DND-41 (cell line): ENCODE measurements at regions not wholly inside any gene's neighbourhood (a gene's known extent, or its start where the extent isn't known, plus 50 kb on each side); places are given as distances from the start of the nearest gene placed in this dataset.

Experiments used
- ATAC-seq: fragments of 200-7000 bp; cut with Tn5 transposase; 3 replicates; pipeline ENCODE4 v1.9.1; 2021; ENCODE audit warnings: low read depth; ENCODE audit not compliant: insufficient read depth
- DNase-seq: peaks from one replicate; pipeline ENCODE4 v3.0.0-alpha.2; 2020
- H2AFZ ChIP-seq: 2 replicates; pipeline ENCODE4 v1.6.0; 2012; ENCODE audit warnings: low read depth, low read length
- H3K27ac ChIP-seq: 2 replicates; pipeline ENCODE4 v1.5.1; 2012; ENCODE audit warnings: low read length, inconsistent platforms
- H3K27me3 ChIP-seq: fragments of 200-600 bp; sonication (generic); 2 replicates; pipeline ENCODE4 v1.6.0; 2012; ENCODE audit warnings: low read length, mild to moderate bottlenecking, inconsistent platforms; ENCODE audit not compliant: insufficient read depth, poor library complexity
- H3K36me3 ChIP-seq: 2 replicates; pipeline ENCODE4 v1.5.1; 2012; ENCODE audit warnings: low read length, inconsistent platforms; ENCODE audit not compliant: insufficient read depth
- H3K4me1 ChIP-seq: 2 replicates; pipeline ENCODE4 v1.5.1; 2012; ENCODE audit warnings: mild to moderate bottlenecking, low read length; ENCODE audit not compliant: insufficient read depth
- H3K4me2 ChIP-seq: 2 replicates; pipeline ENCODE4 v1.6.0; 2012; ENCODE audit warnings: mild to moderate bottlenecking, moderate library complexity, low read length, inconsistent platforms; ENCODE audit not compliant: insufficient read depth
- H3K4me3 ChIP-seq, 2 experiments: fragments of 200-600 bp in 1 of 2; shearing (Covaris generic) in 1 of 2; 2 replicates each; pipeline ENCODE4 v1.5.1; 2012 to 2016; ENCODE audit warnings: inconsistent platforms in 2 of 2, low read length in 2 of 2, mild to moderate bottlenecking in 2 of 2, low read depth in 1 of 2, moderate library complexity in 1 of 2
- H3K79me2 ChIP-seq: 2 replicates; pipeline ENCODE4 v1.6.0; 2012; ENCODE audit warnings: low read length, inconsistent platforms; ENCODE audit not compliant: insufficient read depth
- H3K9ac ChIP-seq: 2 replicates; pipeline ENCODE4 v1.6.0; 2012; ENCODE audit warnings: low read depth, mild to moderate bottlenecking, inconsistent platforms, low read length, moderate library complexity
- H3K9me3 ChIP-seq: 2 replicates; pipeline ENCODE4 v1.5.1; 2012; ENCODE audit warnings: low read length, moderate library complexity, mild to moderate bottlenecking, inconsistent platforms; ENCODE audit not compliant: insufficient read depth, severe bottlenecking
- H4K20me1 ChIP-seq: 2 replicates; pipeline ENCODE4 v1.6.0; 2012; ENCODE audit warnings: low read length; ENCODE audit not compliant: insufficient read depth
- EZH2 ChIP-seq: IDR thresholded peaks from 3 replicates; pipeline ENCODE4 v1.6.1; 2012; ENCODE audit warnings: borderline replicate concordance, low read depth, mild to moderate bottlenecking, moderate library complexity, low read length, inconsistent platforms; ENCODE audit not compliant: severe bottlenecking
- TF ChIP-seq, protein P1 (sequence below): IDR thresholded peaks from 2 replicates; pipeline ENCODE4 v1.5.1; 2012; ENCODE audit warnings: borderline replicate concordance, low read length, moderate library complexity, mild to moderate bottlenecking; ENCODE audit not compliant: poor library complexity, severe bottlenecking; ENCODE audit errors: extremely low read depth

DNA sequence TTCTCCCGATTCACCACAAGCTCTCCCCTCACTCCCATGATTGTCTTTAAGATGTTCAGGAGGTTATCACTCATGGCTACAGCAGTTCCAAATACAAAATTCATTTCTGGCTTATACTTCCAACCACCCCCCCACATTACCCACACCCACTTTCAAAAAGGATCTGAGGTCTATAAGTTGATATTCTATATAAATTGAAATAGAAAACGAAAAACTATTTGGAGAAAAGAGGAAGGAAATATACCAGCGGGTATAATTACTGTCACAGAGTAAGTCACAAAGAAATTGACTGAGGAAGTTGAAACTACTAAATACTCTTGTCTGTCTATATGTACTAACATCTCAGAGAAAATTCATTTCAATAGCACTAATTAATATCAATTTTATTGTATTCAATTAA lies 112.7 kb upstream of the TNFAIP3 start:
- no peaks in the 10 kb centered on the region for H4K20me1 ChIP-seq
- DNase-seq (no peak), ATAC-seq (no peak)
- no peak overlapping the region for H3K4me2 ChIP-seq
- no peak overlapping the region for H3K27ac ChIP-seq
- H3K4me3 ChIP-seq, result no peak overlapping the region
- H3K9ac ChIP-seq, result no peak overlapping the region
- H3K79me2 ChIP-seq, result no peaks in the 10 kb centered on the region
- no peak overlapping the region for H2AFZ ChIP-seq
- H3K9me3 ChIP-seq, result no peaks in the 10 kb centered on the region
- no peaks in the 10 kb centered on the region for H3K27me3 ChIP-seq
- no peaks in the 10 kb centered on the region for H3K4me1 ChIP-seq
- no peak for TF ChIP-seq EZH2
- TF ChIP-seq, protein P1, sequence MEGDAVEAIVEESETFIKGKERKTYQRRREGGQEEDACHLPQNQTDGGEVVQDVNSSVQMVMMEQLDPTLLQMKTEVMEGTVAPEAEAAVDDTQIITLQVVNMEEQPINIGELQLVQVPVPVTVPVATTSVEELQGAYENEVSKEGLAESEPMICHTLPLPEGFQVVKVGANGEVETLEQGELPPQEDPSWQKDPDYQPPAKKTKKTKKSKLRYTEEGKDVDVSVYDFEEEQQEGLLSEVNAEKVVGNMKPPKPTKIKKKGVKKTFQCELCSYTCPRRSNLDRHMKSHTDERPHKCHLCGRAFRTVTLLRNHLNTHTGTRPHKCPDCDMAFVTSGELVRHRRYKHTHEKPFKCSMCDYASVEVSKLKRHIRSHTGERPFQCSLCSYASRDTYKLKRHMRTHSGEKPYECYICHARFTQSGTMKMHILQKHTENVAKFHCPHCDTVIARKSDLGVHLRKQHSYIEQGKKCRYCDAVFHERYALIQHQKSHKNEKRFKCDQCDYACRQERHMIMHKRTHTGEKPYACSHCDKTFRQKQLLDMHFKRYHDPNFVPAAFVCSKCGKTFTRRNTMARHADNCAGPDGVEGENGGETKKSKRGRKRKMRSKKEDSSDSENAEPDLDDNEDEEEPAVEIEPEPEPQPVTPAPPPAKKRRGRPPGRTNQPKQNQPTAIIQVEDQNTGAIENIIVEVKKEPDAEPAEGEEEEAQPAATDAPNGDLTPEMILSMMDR, result no peak
- no peaks in the 10 kb centered on the region for H3K36me3 ChIP-seq

DNA sequence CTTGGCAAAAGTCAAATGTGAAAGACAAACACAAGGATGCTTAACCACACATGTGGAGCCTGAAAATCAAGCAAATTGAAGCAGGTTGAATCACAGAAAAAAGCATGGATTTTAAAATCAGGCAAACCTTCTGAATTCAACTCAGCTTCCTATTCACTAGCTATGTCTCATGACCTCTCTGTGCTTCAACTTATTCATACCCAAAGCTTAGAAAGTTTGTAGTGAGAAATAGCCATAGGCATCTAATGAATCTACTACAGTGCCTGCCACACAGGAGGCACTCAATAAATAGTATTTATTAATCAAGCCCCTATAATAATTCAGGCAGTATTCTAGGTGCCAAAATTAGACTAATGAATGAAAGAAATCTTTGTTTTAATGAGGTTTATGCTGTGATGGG lies 112.2 kb upstream of the TNFAIP3 start:
- DNase-seq (no peak), ATAC-seq (no peak)
- Histone ChIP-seq H2AFZ (no peak overlapping the region), H3K4me3 (no peak overlapping the region), H3K27me3 (no peaks in the 10 kb centered on the region), H3K4me2 (no peak overlapping the region), H3K36me3 (no peaks in the 10 kb centered on the region), H3K27ac (no peak overlapping the region), H3K9ac (no peak overlapping the region), H3K4me1 (no peaks in the 10 kb centered on the region), H3K9me3 (no peaks in the 10 kb centered on the region), H3K79me2 (no peaks in the 10 kb centered on the region), H4K20me1 (no peaks in the 10 kb centered on the region)
- TF ChIP-seq, protein P1, result no peak
- no peak for TF ChIP-seq EZH2

DNA sequence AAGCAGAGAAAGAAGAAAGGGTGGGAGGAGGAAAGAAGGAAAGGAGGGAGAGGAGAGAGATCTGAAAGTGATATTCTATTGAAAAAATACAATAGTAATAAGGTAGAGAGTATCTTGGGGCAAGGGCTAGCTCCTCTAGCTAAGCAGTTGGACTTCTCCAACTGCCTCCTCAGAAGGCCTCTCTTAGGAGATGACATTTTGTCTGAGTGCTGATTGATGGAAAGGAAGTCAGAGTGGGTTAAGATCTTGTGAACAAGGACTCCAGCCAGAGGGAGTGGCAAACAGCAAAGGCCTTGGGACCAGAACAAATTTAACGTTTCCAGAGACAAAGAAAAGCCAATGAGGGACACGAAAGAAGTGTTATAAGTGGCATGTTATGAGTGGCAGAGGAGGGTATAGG lies 111.8 kb upstream of the TNFAIP3 start:
- TF ChIP-seq, protein P1, result no peak
- TF ChIP-seq EZH2, result no peak
- no peak overlapping the region for H3K4me2 ChIP-seq
- H3K27ac ChIP-seq, result no peak overlapping the region
- DNase-seq (no peak), ATAC-seq (no peak)
- no peak overlapping the region for H3K9ac ChIP-seq
- H3K79me2 ChIP-seq, result no peaks in the 10 kb centered on the region
- H3K4me1 ChIP-seq, result no peaks in the 10 kb centered on the region
- H2AFZ ChIP-seq, result no peak overlapping the region
- no peak overlapping the region for H3K4me3 ChIP-seq
- H3K36me3 ChIP-seq, result no peaks in the 10 kb centered on the region
- H4K20me1 ChIP-seq, result no peaks in the 10 kb centered on the region
- no peaks in the 10 kb centered on the region for H3K27me3 ChIP-seq
- H3K9me3 ChIP-seq, result no peaks in the 10 kb centered on the region

GRCh38 chr6:137756788-137757187 lies 110.3 kb upstream of the TNFAIP3 start:
- Histone ChIP-seq H2AFZ (no peak overlapping the region), H3K4me1 (no peaks in the 10 kb centered on the region), H3K9me3 (no peaks in the 10 kb centered on the region), H3K4me2 (no peak overlapping the region), H3K27me3 (no peaks in the 10 kb centered on the region), H3K9ac (no peak overlapping the region), H3K36me3 (no peaks in the 10 kb centered on the region), H3K79me2 (no peaks in the 10 kb centered on the region), H3K27ac (no peak overlapping the region), H4K20me1 (no peaks in the 10 kb centered on the region), H3K4me3 (no peak overlapping the region)
- TF ChIP-seq EZH2, result no peak
- TF ChIP-seq, protein P1, result no peak
- no peak for DNase-seq
- no peak for ATAC-seq
